Neutrophil (primary cell): ENCODE measurements at regions not wholly inside any gene's neighbourhood (a gene's known extent, or its start where the extent isn't known, plus 50 kb on each side); places are given as distances from the start of the nearest gene placed in this dataset.

Source experiments
- H3K27ac ChIP-seq: fragments of 200-600 bp; sonication (generic); 2 replicates; pipeline ENCODE4 v1.5.1; 2016; ENCODE audit warnings: mild to moderate bottlenecking, moderate library complexity
- H3K27me3 ChIP-seq: fragments of 200-600 bp; sonication (generic); 2 replicates; pipeline ENCODE4 v1.6.0; 2016; ENCODE audit warnings: mild to moderate bottlenecking
- H3K36me3 ChIP-seq: fragments of 200-600 bp; sonication (generic); 2 replicates; pipeline ENCODE4 v1.5.1; 2017
- H3K4me1 ChIP-seq, 2 experiments: fragments of 200-600 bp in 1 of 2; sonication (generic) in 1 of 2; 1 replicate in 1 of 2; 2 replicates in 1 of 2; pipeline versions ENCODE4 v1.5.1 to v1.6.1; 2013 to 2016; ENCODE audit warnings: low read depth in 1 of 2, low read length in 1 of 2, mild to moderate bottlenecking in 1 of 2, moderate library complexity in 1 of 2; ENCODE audit not compliant: control insufficient read depth in 1 of 2, insufficient read depth in 1 of 2
- H3K4me3 ChIP-seq, 2 experiments: fragments of 200-600 bp in 1 of 2; sonication (generic) in 1 of 2; 1 replicate in 1 of 2; 2 replicates in 1 of 2; pipeline ENCODE4 v1.5.1; 2013 to 2016; ENCODE audit warnings: low read depth in 1 of 2, low read length in 1 of 2, mild to moderate bottlenecking in 1 of 2, moderate library complexity in 1 of 2
- H3K9me3 ChIP-seq: fragments of 200-600 bp; sonication (generic); 2 replicates; pipeline ENCODE4 v1.5.1; 2016
- TF ChIP-seq, protein P1 (sequence below): fragments of 200-600 bp; sonication (generic); IDR thresholded peaks from 2 replicates; pipeline ENCODE4 v1.5.1; 2016; ENCODE audit warnings: antibody characterized with exemption

DNA sequence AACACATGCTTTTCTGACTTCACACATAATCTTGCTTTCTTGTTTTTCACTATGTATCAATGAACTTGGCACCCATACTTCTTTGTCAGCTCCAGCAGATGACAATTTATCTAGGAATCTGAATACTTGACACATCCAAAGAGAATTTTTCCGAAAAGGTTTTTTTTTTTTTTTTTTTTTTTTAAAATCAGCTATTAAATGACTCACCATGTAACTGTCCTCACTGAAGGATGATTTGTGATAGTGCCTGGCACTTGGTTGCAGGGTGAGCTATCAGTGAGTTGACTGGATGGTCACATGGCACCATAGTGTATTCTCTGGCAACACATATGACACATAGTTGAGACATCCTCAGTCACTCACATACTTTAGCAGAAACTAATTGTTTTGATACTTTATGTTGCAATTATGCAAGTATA, 133.4 kb upstream of the E2F8 start:
- Histone ChIP-seq H3K27ac (no peak overlapping the region), H3K9me3 (no peaks in the 10 kb centered on the region), H3K27me3 (peaks cover 48% of the 10 kb centered on the region), H3K36me3 (no peaks in the 10 kb centered on the region), H3K4me3 (no peak overlapping the region), H3K4me1 (no peaks in the 10 kb centered on the region)
- TF ChIP-seq, protein P1, sequence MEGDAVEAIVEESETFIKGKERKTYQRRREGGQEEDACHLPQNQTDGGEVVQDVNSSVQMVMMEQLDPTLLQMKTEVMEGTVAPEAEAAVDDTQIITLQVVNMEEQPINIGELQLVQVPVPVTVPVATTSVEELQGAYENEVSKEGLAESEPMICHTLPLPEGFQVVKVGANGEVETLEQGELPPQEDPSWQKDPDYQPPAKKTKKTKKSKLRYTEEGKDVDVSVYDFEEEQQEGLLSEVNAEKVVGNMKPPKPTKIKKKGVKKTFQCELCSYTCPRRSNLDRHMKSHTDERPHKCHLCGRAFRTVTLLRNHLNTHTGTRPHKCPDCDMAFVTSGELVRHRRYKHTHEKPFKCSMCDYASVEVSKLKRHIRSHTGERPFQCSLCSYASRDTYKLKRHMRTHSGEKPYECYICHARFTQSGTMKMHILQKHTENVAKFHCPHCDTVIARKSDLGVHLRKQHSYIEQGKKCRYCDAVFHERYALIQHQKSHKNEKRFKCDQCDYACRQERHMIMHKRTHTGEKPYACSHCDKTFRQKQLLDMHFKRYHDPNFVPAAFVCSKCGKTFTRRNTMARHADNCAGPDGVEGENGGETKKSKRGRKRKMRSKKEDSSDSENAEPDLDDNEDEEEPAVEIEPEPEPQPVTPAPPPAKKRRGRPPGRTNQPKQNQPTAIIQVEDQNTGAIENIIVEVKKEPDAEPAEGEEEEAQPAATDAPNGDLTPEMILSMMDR: no peak

DNA sequence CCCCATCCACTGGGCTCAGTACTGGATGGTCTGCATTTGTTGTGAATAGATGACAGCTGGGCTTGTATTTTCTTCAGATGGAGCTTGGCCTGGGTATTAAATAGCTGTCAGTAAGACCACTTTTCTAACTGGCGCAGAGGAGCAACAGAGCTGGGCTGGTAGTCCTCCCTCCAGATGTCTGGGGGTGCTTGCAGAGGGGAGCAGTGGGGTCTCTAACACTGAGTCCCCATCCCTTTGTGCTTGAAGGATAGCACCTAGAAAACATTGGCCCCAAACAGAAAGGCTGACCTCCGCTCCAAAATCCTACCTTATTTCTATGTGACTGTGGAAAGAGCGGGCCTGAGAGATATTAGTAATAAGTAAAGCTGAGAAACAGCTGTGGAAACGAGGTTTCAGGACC, 131.6 kb upstream of the E2F8 start:
- Histone ChIP-seq H3K36me3 (no peaks in the 10 kb centered on the region), H3K27me3 (peaks cover 57% of the 10 kb centered on the region), H3K27ac (no peak overlapping the region), H3K9me3 (no peaks in the 10 kb centered on the region), H3K4me1 (no peaks in the 10 kb centered on the region), H3K4me3 (no peak overlapping the region)
- TF ChIP-seq, protein P1: no peak

DNA sequence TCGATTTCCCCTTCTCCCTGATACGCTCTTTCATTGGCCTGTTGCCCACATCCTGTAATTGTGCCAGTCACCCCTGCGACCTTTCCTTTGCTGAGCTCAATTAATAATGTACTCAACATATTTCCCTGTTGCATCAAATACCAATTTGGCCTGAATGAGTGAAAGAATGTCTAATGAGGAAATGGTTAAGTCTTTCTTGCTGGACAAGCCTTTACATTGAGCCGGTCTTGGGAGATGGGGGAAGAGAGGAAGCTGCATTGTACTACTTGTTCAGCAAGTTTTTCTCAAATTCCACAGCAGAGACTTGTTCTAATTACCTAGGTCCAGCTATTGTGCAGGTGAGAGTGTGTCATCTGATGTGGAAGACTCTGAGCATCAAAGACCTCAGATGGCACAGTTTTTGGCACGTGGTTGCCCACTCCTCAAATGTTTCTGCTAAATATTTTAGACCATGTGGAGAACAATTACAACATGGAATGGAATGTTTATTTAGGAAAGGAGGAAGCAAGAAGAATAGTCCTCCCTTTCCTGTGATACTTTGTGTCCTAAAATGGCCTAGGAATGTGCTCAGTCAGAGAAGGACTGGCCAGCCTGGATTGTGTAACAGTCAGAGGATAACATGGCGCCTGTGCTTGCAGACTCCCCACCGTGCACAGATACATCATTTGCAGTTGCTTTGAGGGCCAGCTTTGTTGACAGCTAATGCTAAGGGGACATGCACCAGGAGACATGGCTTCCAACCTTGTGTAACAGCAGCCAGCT, 129.5 kb upstream of the E2F8 start:
- no peak overlapping the region for H3K27ac ChIP-seq
- H3K27me3 ChIP-seq: peaks cover 47% of the 10 kb centered on the region
- H3K36me3 ChIP-seq: no peaks in the 10 kb centered on the region
- no peaks in the 10 kb centered on the region for H3K9me3 ChIP-seq
- TF ChIP-seq, protein P1: no peak
- no peak overlapping the region for H3K4me3 ChIP-seq
- no peaks in the 10 kb centered on the region for H3K4me1 ChIP-seq

DNA sequence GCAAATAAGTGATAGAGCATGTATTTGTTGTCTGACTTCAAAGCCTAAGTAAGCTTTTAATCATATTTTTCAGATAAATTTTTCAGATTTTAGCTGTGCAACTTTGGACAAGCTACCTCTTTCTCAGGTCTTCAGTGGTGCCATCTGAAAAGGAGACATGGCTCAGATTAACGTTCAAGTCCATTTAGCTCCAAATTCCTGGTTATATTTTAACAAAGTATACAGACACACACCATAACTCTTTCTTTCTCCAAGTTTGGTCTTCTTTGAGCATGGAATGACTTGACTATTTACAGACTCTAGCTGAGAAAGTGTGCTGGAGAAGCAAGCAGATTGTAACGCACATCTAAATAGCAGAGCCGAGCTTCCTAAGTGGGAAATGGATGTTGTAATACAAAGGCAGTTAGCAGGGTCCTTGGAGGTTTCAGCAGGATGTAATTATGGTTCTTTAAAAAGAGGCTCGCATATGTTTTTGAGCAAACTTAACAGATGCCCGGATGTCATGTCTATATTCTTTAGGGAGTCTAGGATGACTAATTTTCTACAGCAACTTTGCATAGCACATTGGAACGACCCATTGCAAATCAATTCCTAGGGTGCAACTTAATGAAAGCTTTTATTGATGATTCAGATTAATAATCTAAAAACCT, 128.1 kb upstream of the E2F8 start:
- H3K4me1 ChIP-seq: no peaks in the 10 kb centered on the region
- no peaks in the 10 kb centered on the region for H3K36me3 ChIP-seq
- peaks cover 46% of the 10 kb centered on the region for H3K27me3 ChIP-seq
- TF ChIP-seq, protein P1: no peak
- H3K4me3 ChIP-seq: no peak overlapping the region
- H3K27ac ChIP-seq: no peak overlapping the region
- no peaks in the 10 kb centered on the region for H3K9me3 ChIP-seq

DNA sequence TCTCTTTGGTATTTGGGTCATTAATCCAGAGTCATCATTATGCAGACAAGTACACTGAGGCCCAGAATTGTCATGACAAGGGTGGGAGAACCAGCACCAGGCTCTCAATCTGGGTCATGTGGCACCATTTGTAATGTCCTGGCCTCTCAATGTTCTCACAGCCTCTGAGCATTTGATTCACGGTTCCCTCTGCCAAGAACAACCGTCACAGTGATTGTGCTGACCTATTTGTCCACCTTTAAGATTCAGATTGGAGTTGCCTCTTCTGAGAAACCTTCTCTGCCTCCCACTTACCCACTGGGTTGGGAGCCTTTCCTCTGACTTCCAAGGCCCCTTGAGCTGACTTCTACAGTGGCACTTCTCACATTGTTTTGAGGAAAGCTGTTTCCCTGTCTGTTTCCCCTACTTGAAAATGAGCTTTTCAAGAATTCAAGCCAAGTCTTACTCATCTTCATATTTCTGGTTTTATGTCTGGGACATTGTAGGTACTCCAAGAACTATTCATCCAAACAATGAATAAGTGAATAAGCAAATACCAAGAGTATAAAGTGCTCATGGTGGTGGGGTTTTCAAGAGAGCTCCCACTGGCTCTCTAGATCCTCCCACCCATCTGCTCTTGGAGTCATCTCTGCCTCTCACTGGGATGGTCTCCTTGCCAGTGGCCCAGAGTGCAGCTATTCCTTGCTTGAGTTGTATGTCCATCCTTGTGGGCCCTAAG, 126.4 kb upstream of the E2F8 start:
- Histone ChIP-seq H3K27ac (no peak overlapping the region), H3K9me3 (no peaks in the 10 kb centered on the region), H3K4me3 (no peak overlapping the region), H3K4me1 (no peaks in the 10 kb centered on the region), H3K36me3 (no peaks in the 10 kb centered on the region), H3K27me3 (peaks cover 44% of the 10 kb centered on the region)
- TF ChIP-seq, protein P1: no peak
